BE2C (cell line): ENCODE measurements at regions not wholly inside any gene's neighbourhood (a gene's known extent, or its start where the extent isn't known, plus 50 kb on each side); places are given as distances from the start of the nearest gene placed in this dataset.
A peak's percentile ranks its signal among the peaks of the same experiment; 100 is the strongest.

Source experiments
- DNase-seq: peaks from one replicate; pipeline ENCODE4 v3.0.0-alpha.2; 2020
- H3K27me3 ChIP-seq: fragments of 250-450 bp; sonication (Bioruptor Pico); 2 replicates; pipeline ENCODE4 v1.5.1; 2020; ENCODE audit warnings: mild to moderate bottlenecking
- H3K36me3 ChIP-seq: fragments of 250-450 bp; sonication (Bioruptor Pico); 2 replicates; pipeline ENCODE4 v1.5.1; 2020; ENCODE audit warnings: mild to moderate bottlenecking
- H3K4me1 ChIP-seq: fragments of 250-450 bp; sonication (Bioruptor Pico); 2 replicates; pipeline ENCODE4 v1.5.1; 2020
- H3K4me3 ChIP-seq: 2 replicates; pipeline ENCODE4 v1.5.1; 2011; ENCODE audit warnings: low read depth, low read length
- H3K9me3 ChIP-seq: fragments of 250-450 bp; sonication (Bioruptor Pico); 2 replicates; pipeline ENCODE4 v1.5.1; 2020
- TF ChIP-seq, protein P1 (sequence below): IDR thresholded peaks from 2 replicates; pipeline ENCODE4 v1.5.1; 2012; ENCODE audit warnings: mild to moderate bottlenecking, low read depth, low read length

DNA sequence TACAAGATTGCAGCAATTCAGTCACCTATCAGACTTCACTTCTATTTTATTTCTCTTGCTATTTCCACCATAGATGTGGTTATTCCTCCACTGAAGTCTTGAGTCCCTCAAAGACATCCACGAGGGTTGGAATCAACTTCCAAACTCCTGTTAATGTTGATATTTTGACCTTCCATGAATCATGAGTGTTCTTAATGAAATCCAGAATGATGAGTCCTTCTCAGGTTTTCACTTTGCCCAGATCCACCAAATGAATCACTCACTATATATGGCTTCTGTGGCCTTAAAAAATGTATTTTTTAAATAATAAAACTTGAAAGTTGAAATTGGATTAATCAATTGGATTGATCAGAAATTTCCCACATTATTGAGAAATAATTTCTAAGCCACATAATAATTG, 1821.0 kb downstream of the EFNA5 start:
- H3K4me1 ChIP-seq, result no peaks in the 10 kb centered on the region
- no peaks in the 10 kb centered on the region for H3K36me3 ChIP-seq
- no peak overlapping the region for H3K4me3 ChIP-seq
- H3K9me3 ChIP-seq, result no peaks in the 10 kb centered on the region
- H3K27me3 ChIP-seq, result no peaks in the 10 kb centered on the region
- no peak for DNase-seq
- TF ChIP-seq, protein P1, sequence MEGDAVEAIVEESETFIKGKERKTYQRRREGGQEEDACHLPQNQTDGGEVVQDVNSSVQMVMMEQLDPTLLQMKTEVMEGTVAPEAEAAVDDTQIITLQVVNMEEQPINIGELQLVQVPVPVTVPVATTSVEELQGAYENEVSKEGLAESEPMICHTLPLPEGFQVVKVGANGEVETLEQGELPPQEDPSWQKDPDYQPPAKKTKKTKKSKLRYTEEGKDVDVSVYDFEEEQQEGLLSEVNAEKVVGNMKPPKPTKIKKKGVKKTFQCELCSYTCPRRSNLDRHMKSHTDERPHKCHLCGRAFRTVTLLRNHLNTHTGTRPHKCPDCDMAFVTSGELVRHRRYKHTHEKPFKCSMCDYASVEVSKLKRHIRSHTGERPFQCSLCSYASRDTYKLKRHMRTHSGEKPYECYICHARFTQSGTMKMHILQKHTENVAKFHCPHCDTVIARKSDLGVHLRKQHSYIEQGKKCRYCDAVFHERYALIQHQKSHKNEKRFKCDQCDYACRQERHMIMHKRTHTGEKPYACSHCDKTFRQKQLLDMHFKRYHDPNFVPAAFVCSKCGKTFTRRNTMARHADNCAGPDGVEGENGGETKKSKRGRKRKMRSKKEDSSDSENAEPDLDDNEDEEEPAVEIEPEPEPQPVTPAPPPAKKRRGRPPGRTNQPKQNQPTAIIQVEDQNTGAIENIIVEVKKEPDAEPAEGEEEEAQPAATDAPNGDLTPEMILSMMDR, result no peak

DNA sequence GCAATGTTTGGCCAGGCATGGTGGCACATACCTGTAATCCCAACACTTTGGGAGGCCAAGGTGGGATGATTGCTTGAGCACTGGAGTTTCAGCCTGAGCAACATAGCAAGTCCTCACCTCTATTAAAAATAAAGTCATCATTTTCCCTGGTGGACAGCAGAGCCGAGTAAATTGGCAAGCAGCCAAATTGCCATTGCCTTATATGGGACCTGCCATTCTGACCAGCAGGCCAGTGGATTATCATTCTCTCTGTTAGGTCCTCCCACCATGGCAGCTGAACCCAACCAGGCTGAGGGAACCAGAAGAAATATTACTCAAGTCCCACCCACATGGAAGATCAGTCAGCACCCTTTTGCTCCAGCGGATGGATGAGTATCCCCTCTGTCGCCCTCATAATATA, 1829.9 kb downstream of the EFNA5 start:
- H3K4me1 ChIP-seq, result no peaks in the 10 kb centered on the region
- no peaks in the 10 kb centered on the region for H3K9me3 ChIP-seq
- TF ChIP-seq, protein P1, result no peak
- H3K27me3 ChIP-seq, result no peaks in the 10 kb centered on the region
- H3K36me3 ChIP-seq, result no peaks in the 10 kb centered on the region
- DNase-seq, result peak; percentile 71
- no peak overlapping the region for H3K4me3 ChIP-seq

DNA sequence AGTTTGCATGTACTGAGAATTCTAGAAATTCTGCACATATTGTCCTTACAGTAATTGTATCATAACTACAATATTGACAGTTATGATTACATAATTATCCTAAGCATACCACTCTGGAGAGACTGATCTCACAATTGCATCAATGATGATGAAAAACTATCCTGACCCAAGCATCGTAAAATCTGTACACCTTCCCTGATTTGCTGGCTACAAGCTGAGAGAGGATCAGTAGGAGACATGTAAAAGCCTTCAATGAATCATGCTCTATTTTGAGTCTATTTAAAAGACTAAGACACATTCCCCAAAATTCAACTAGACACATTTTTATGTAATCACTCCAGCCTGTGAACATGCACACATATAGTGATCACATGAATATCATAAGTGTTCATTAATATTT, 1833.8 kb downstream of the EFNA5 start:
- Histone ChIP-seq H3K27me3 (no peaks in the 10 kb centered on the region), H3K9me3 (no peaks in the 10 kb centered on the region), H3K4me1 (peaks cover 4% of the 10 kb centered on the region; the same call in 1 of the 2 replicates), H3K36me3 (no peaks in the 10 kb centered on the region), H3K4me3 (no peak overlapping the region)
- DNase-seq, result no peak
- TF ChIP-seq, protein P1, result no peak

DNA sequence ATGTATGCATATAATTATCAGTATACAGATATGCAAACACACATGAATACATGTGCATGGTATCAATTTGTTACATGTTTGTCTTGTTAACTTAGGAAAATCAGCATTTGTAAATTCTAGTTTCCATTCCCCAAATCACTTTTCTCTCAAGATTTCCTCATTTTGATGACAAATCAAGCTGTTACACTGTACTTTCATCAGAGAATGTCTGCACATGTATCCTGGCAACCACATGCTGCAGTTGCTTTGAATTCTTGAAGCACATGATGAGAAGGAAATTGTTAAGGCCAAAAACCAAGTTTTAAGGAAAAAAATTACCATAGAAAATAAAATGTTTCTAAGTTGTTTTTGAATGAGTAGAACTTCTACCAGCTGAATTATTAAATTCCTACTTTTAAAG, 1834.5 kb downstream of the EFNA5 start:
- no peak for DNase-seq
- TF ChIP-seq, protein P1, result no peak
- Histone ChIP-seq H3K4me3 (no peak overlapping the region), H3K36me3 (no peaks in the 10 kb centered on the region), H3K27me3 (no peaks in the 10 kb centered on the region), H3K4me1 (peaks cover 4% of the 10 kb centered on the region; the same call in 1 of the 2 replicates), H3K9me3 (no peaks in the 10 kb centered on the region)

DNA sequence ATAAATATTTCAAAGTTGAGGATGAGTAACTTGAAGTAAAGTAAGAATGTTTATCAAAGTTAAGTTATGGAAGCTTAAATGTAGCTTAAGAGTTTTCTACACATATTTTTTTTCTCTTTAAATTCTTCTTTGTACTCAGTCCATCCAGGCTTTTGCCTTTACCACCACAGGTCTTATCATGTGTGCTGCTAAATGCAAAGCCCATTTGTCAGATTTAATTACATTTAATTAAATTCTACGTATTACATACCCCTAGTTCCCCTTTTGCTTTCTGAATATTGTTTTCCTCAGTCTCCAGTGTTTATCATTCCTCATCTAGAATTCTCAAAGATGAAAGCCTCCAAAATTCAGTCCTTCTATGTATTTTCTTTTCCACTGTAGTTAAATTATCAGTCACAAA, 1841.9 kb downstream of the EFNA5 start:
- H3K4me1 ChIP-seq, result peaks cover 10% of the 10 kb centered on the region
- no peak overlapping the region for H3K4me3 ChIP-seq
- peak; percentile 12 for DNase-seq
- H3K36me3 ChIP-seq, result no peaks in the 10 kb centered on the region
- H3K27me3 ChIP-seq, result no peaks in the 10 kb centered on the region
- no peaks in the 10 kb centered on the region for H3K9me3 ChIP-seq
- TF ChIP-seq, protein P1, result no peak

DNA sequence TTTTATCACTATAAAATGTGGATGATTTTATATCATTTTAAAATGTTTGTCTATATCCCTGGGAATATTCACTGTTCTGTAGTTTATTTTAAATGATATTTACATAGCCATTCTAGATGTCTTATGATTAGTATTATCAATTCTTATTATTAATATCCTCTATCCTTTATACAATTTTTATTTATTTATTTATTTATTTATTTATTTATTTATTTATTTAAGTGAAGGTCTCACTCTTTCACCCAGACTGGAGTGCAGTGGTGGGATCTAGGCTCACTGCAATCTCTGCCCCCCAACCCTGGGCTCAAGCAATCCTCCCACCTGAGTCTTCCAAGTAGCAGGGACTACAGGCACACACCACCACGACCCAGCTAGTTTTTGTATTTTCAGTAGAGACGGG, 1848.9 kb downstream of the EFNA5 start:
- H3K4me3 ChIP-seq, result no peak overlapping the region
- no peaks in the 10 kb centered on the region for H3K9me3 ChIP-seq
- DNase-seq, result no peak
- H3K4me1 ChIP-seq, result no peaks in the 10 kb centered on the region
- TF ChIP-seq, protein P1, result no peak
- no peaks in the 10 kb centered on the region for H3K27me3 ChIP-seq
- no peaks in the 10 kb centered on the region for H3K36me3 ChIP-seq
